ENCODE measurements at regions not wholly inside any gene's neighbourhood (a gene's known extent, or its start where the extent isn't known, plus 50 kb on each side); places are given as distances from the start of the nearest gene placed in this dataset.

DNA sequence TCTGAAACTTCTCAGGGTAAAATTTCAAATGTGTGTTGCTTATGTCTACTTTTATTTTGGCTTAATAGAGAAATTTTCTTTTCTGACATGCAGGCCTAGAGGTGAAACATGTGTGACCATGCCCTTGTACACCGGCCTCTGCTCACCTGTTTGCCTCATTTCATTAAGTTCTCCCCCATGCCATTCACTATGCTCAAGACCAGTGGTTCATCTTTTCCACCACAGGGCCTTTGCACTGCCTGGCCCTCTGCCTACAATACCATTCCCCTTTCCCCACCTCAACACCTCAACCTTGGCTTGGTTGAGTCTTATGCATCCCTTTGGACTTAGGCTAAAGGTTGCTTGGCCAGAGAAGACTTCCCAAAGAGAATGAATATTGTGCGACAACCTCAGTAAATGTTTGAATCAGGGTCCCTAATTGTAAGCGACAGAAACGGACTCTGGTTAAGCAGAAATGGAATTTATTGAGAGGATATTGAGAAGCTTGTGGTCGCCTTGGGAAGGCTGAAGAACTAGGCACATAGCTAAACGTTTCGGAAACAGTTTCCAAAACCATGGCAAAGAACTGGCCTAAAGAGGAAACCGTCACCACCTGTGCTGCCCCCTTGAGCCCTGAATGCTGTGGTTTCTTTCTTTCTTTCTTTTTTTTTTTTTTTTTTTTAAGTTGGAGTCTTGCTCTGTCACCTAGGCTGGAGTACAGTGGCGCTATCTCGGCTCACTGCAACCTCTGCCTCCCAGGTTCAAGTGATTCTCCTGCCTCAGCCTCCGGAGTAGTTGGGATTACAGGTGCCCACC is 152.2 kb downstream of the SOX4 start:
- TF ChIP-seq POLR2AphosphoS5 (IDR thresholded peaks at IDR 0.05) (no peak), POLR2A (IDR thresholded peaks at IDR 0.05) (no peak), EP300 (IDR thresholded peaks at IDR 0.05) (no peak)
- TF ChIP-seq, protein P1, sequence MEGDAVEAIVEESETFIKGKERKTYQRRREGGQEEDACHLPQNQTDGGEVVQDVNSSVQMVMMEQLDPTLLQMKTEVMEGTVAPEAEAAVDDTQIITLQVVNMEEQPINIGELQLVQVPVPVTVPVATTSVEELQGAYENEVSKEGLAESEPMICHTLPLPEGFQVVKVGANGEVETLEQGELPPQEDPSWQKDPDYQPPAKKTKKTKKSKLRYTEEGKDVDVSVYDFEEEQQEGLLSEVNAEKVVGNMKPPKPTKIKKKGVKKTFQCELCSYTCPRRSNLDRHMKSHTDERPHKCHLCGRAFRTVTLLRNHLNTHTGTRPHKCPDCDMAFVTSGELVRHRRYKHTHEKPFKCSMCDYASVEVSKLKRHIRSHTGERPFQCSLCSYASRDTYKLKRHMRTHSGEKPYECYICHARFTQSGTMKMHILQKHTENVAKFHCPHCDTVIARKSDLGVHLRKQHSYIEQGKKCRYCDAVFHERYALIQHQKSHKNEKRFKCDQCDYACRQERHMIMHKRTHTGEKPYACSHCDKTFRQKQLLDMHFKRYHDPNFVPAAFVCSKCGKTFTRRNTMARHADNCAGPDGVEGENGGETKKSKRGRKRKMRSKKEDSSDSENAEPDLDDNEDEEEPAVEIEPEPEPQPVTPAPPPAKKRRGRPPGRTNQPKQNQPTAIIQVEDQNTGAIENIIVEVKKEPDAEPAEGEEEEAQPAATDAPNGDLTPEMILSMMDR (IDR thresholded peaks at IDR 0.05): no peak

Data from suprapubic skin (tissue), 4 donors.